Peyer's patch (tissue), 4 donors: ENCODE measurements at regions not wholly inside any gene's neighbourhood (a gene's known extent, or its start where the extent isn't known, plus 50 kb on each side); places are given as distances from the start of the nearest gene placed in this dataset.

ENCODE experiments used
- CTCF ChIP-seq, 6 experiments: fragments of 450-650 bp in 4 of 6; fragments of 200-600 bp in 2 of 6; sonication (generic) in 1 of 6; IDR thresholded peaks; one replicate each; pipeline ENCODE4 v1.5.1; 2017 to 2019; ENCODE audit warnings: antibody characterized with exemption in 6 of 6, mild to moderate bottlenecking in 3 of 6, moderate library complexity in 1 of 6
- POLR2A ChIP-seq, 2 donors: fragments of 450-650 bp; IDR thresholded peaks; one replicate each; pipeline ENCODE4 v1.5.1; 2017; ENCODE audit warnings: antibody characterized with exemption in 2 of 2, mild to moderate bottlenecking in 2 of 2, moderate library complexity in 2 of 2

- TF ChIP-seq CTCF (IDR thresholded peaks at IDR 0.05) (no peak), POLR2A (IDR thresholded peaks at IDR 0.05) (no peak)
Measured at GRCh38 chr10:111837086-111837485, 346.5 kb downstream of the GPAM start.
